COLO668 (cell line): ENCODE measurements at regions not wholly inside any gene's neighbourhood (a gene's known extent, or its start where the extent isn't known, plus 50 kb on each side); places are given as distances from the start of the nearest gene placed in this dataset.
"Not testable (repeated sequence)": the region's sequence is repeated elsewhere in the genome, so short reads cannot be mapped to it uniquely, and the experiment has no call there.

Experiments used
- DNase-seq: peaks from one replicate; lab custom pipeline; 2025; ENCODE audit not compliant: unreplicated experiment; lab: John Stamatoyannopoulos, UW

GRCh38 chr2:149877074-149877473 lies 289.5 kb upstream of the MMADHC start:
- DNase-seq: no peak

- DNase-seq: no peak
Observed at GRCh38 chr2:149873936-149874335, 286.4 kb upstream of the MMADHC start.

GRCh38 chr2:149872638-149873150 lies 285.1 kb upstream of the MMADHC start:
- no peak for DNase-seq

GRCh38 chr2:149872041-149872440 lies 284.5 kb upstream of the MMADHC start:
- DNase-seq: no peak

GRCh38 chr2:149871091-149871885 lies 283.7 kb upstream of the MMADHC start:
- DNase-seq: no peak

- no peak for DNase-seq
Observed at GRCh38 chr2:149863227-149863626, 275.7 kb upstream of the MMADHC start.

GRCh38 chr2:149861034-149861433 lies 273.5 kb upstream of the MMADHC start:
- no peak for DNase-seq

- no peak for DNase-seq
Observed at GRCh38 chr2:149860276-149860921, 272.8 kb upstream of the MMADHC start.

- no peak for DNase-seq
Observed at GRCh38 chr2:149858901-149859634, 271.5 kb upstream of the MMADHC start.

GRCh38 chr2:149858216-149858615 lies 270.6 kb upstream of the MMADHC start:
- no peak for DNase-seq

- no peak for DNase-seq
Observed at GRCh38 chr2:149857344-149857743, 269.8 kb upstream of the MMADHC start.

GRCh38 chr2:149855859-149856258 lies 268.3 kb upstream of the MMADHC start:
- not testable (repeated sequence) for DNase-seq

GRCh38 chr2:149849591-149849990 lies 262.0 kb upstream of the MMADHC start:
- DNase-seq: no peak

GRCh38 chr2:149849136-149849535 lies 261.6 kb upstream of the MMADHC start:
- DNase-seq: no peak

GRCh38 chr2:149841396-149841795 lies 253.8 kb upstream of the MMADHC start:
- no peak for DNase-seq

GRCh38 chr2:149832324-149832723 lies 244.7 kb upstream of the MMADHC start:
- no peak for DNase-seq

- no peak for DNase-seq
Observed at GRCh38 chr2:149828520-149829210, 241.1 kb upstream of the MMADHC start.

- DNase-seq: no peak
Observed at GRCh38 chr2:149827585-149828126, 240.1 kb upstream of the MMADHC start.

- no peak for DNase-seq
Observed at GRCh38 chr2:149826471-149827125, 239.0 kb upstream of the MMADHC start.

GRCh38 chr2:149825473-149825872 lies 237.9 kb upstream of the MMADHC start:
- no peak for DNase-seq
